GM18870 (cell line): ENCODE measurements at regions not wholly inside any gene's neighbourhood (a gene's known extent, or its start where the extent isn't known, plus 50 kb on each side); places are given as distances from the start of the nearest gene placed in this dataset.

ENCODE experiments used
- ATAC-seq: cut with Tn5 transposase; IDR thresholded peaks from one replicate; pipeline ENCODE4 v1.9.1; 2021; ENCODE audit warnings: moderate library complexity; ENCODE audit not compliant: unreplicated experiment

GRCh38 chr16:66289986-66290385 lies 76.5 kb upstream of the CDH5 start:
- ATAC-seq: no peak

- ATAC-seq: no peak
Observed at GRCh38 chr16:66289051-66289680, 77.3 kb upstream of the CDH5 start.

GRCh38 chr16:66287926-66288325 lies 78.6 kb upstream of the CDH5 start:
- no peak for ATAC-seq

- no peak for ATAC-seq
Observed at GRCh38 chr16:66287416-66287815, 79.1 kb upstream of the CDH5 start.

- no peak for ATAC-seq
Observed at GRCh38 chr16:66286527-66286926, 80.0 kb upstream of the CDH5 start.

- ATAC-seq: no peak
Observed at GRCh38 chr16:66278604-66279262, 87.8 kb upstream of the CDH5 start.

- no peak for ATAC-seq
Observed at GRCh38 chr16:66278111-66278531, 88.4 kb upstream of the CDH5 start.

- ATAC-seq: no peak
Observed at GRCh38 chr16:66277311-66278070, 89.0 kb upstream of the CDH5 start.

GRCh38 chr16:66275775-66276428 lies 90.6 kb upstream of the CDH5 start:
- no peak for ATAC-seq

- peak; percentile 60 for ATAC-seq
Observed at GRCh38 chr16:66274335-66275110, 92.0 kb upstream of the CDH5 start.

GRCh38 chr16:66273644-66274334 lies 92.7 kb upstream of the CDH5 start:
- ATAC-seq: no peak

- ATAC-seq: no peak
Observed at GRCh38 chr16:66273053-66273452, 93.4 kb upstream of the CDH5 start.

- ATAC-seq: no peak
Observed at GRCh38 chr16:66272461-66272860, 94.0 kb upstream of the CDH5 start.

- no peak for ATAC-seq
Observed at GRCh38 chr16:66271074-66272060, 95.1 kb upstream of the CDH5 start.

GRCh38 chr16:66270333-66270927 lies 96.1 kb upstream of the CDH5 start:
- no peak for ATAC-seq

- no peak for ATAC-seq
Observed at GRCh38 chr16:66269617-66270332, 96.7 kb upstream of the CDH5 start.

- no peak for ATAC-seq
Observed at GRCh38 chr16:66267292-66268014, 99.0 kb upstream of the CDH5 start.
